ENCODE measurements at regions not wholly inside any gene's neighbourhood (a gene's known extent, or its start where the extent isn't known, plus 50 kb on each side); places are given as distances from the start of the nearest gene placed in this dataset.
"Not testable (repeated sequence)": the region's sequence is repeated elsewhere in the genome, so short reads cannot be mapped to it uniquely, and the experiment has no call there.

- DNase-seq (ENCODE audit: low spot score) = no peak
Measured at GRCh38 chr2:167582619-167583018, 664.8 kb downstream of the STK39 start.

DNA sequence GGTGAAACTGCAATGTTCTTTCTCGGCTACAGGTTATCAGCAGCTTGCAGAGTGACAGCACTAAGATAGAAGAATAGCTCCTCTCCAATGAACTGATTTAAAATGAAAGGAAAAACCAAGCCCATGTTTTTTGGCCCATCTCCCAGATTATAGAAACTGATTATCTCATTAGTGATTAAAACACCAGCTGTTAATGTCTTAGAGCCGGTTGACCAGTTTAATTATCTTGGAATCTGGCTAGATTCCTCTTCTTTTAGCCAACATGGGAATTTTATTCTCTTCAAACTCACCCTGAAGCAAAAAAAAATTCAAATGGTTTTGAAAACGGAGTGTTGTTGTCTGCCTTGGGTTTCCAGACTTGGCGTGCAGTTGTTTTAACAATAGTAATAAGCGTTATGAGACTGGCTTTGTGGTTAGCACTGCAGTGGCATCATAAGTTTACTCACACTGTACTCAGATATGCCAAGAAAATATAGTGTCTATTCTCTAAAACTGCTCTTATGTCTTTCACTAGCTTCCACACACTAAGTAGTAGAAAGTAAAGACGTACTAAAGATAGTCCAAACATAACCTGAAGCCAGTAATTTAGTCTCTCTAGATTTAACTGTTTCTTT lies 665.3 kb downstream of the STK39 start:
- no peak for DNase-seq (ENCODE audit: low spot score)

- DNase-seq (ENCODE audit: low spot score) = no peak
Measured at GRCh38 chr2:167579826-167580225, 667.6 kb downstream of the STK39 start.

DNA sequence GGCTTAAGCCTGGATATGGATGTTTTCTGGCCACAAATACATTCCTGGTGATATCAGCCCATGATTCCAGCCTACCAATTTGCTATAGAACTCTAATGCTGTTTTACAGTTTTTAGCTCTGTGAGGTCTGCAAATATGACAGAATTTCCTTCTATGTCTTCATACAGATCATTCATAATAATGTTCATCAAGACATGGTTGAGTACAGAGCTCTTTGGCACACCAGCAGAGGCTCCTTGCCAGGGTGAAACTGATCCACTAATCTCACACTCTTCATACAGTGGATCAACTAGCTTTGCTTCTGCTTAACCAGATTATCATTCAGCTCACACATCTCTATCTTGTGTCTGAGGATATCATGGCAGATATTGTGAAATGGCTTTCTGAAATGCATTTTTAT lies 672.1 kb downstream of the STK39 start:
- no peak for DNase-seq (ENCODE audit: low spot score)

DNA sequence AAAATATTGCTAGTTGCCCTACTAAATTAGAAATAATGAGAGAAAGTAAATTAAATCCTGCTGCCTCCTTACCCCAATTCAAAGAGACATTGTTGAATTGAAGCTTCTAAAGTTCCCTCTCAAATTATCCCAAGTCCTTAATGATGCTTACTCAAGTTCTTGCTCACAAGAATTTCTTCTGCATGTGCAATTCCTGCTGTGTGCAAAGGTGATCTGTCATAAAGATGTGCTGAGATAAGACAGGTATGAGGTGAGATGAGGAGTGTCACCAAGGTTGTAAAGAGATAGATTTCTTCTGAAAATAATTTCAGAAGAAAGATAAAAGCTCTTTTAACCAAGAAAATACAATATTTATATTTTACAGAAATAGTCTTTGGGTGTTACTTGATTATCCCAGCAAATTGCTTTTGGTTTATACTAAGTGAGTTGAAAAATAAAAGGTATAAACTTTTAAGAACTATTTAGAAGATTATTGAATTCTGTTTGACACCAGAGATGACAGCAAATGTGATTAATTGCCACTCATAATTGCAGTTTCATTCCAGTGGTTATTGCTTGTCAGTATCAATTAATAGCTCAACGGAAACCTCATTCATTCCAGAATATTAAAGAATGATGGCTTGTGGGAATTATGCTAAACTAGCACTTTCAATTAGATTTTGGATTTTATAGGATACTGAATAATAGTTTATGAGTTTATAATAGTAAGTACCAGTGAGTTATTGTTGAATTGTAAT lies 674.3 kb downstream of the STK39 start:
- DNase-seq (ENCODE audit: low spot score) = no peak

- no peak for DNase-seq (ENCODE audit: low spot score)
Measured at GRCh38 chr2:167570370-167570769, 677.0 kb downstream of the STK39 start.

- DNase-seq (ENCODE audit: low spot score) = not testable (repeated sequence)
Measured at GRCh38 chr2:167563885-167564619, 675.8 kb downstream of the XIRP2 start.

DNA sequence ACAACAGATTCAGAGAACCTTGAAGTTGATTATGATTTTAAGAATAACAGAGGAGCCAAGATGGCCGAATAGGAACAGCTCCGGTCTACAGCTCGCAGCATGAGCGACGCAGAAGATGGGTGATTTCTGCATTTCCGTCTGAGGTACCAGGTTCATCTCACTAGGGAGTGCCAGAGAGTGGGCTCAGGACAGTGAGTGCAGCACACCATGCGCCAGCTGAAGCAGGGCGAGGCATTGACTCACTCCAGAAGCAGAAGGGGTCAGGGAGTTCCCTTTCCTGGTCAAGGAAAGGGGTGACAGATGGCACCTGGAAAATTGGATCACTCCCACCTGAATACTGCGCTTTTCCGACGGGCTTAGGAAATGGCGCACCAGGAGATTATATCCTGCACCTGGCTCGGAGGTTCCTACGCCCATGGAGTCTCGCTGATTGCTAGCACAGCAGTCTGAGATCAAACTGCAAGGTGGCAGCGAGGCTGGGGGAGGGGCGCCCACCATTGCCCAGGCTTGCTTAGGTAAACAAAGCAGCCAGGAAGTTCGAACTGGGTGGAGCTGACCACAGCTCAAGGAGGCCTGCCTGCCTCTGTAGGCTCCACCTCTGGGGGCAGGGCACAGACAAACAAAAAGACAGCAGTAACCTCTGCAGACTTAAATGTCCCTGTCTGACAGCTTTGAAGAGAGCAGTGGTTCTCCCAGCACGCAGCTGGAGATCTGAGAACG lies 670.2 kb downstream of the XIRP2 start:
- not testable (repeated sequence) for DNase-seq (ENCODE audit: low spot score)

DNA sequence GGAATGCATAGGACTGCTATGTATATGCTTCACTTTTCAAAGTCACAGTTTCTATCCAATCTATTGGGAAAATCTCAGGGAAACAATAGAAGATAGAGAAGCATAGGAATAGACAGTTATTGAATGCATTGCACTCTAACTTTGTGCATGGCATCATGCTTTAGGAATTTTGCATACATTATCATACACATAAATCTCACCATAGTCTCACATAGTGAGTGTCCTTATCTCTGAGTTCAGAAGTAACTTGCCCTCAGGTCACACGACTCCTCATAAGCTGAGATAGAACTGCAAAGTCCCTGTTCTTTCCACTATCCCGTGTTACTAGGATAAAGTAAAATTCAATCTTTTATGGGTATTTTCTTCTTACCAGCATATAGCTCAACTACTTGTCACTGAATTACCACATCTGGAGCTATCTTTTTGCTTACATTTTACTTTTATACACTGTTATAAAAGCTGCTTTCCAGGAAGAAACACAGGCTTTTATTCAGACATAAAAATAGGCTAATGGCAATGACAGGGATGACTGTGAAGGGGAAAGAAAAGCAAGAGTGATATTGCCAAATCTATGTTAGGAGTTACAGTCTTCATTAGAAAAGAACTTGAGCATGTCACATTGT lies 666.9 kb downstream of the XIRP2 start:
- no peak for DNase-seq (ENCODE audit: low spot score)

DNA sequence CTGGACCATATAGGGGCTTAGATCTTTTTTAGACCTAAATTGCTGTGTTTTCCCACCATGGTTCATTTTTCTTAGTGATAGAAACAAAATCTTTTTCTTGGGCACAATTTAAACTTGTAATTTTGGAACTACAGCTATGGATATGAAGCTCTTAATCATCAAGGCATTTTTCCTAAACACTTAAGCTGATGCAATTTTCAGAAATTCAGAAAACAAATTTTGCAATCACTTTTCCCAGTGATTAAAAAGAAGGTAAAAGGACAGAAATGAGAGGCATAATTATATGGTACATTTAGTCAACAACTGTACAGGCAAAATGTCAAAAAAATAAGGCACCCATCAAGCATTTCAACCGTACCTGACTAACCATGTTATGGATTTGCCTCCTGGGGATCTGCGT lies 665.4 kb downstream of the XIRP2 start:
- no peak for DNase-seq (ENCODE audit: low spot score)

GRCh38 chr2:167551416-167551815 lies 663.1 kb downstream of the XIRP2 start:
- DNase-seq (ENCODE audit: low spot score) = no peak

GRCh38 chr2:167550448-167550847 lies 662.2 kb downstream of the XIRP2 start:
- DNase-seq (ENCODE audit: low spot score) = peak; percentile 1

GRCh38 chr2:167548396-167548795 lies 660.1 kb downstream of the XIRP2 start:
- DNase-seq (ENCODE audit: low spot score) = no peak

DNA sequence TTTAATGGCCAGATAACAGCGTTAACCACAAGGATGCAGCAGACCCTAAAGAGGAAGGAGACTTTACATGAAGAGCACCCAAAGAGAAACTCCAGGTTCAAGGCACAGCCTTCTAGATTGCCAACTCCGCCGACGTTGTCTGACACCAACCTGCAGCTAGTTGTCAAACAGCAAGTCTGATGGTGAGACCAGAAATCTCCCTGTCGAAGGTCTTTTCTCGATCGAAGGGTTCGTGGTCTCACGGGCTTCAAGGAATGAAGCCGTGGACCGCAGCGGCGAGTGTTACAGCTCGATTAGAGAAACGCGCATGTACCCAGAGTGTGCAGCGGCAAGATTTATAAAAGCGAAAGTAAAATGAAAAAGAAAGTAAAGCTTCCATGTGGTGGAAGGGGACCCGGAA lies 656.3 kb downstream of the XIRP2 start:
- DNase-seq (ENCODE audit: low spot score) = no peak

- DNase-seq (ENCODE audit: low spot score) = no peak
Measured at GRCh38 chr2:167543721-167544120, 655.4 kb downstream of the XIRP2 start.

- no peak for DNase-seq (ENCODE audit: low spot score)
Measured at GRCh38 chr2:167537743-167538142, 649.5 kb downstream of the XIRP2 start.

- no peak for DNase-seq (ENCODE audit: low spot score)
Measured at GRCh38 chr2:167534443-167534842, 646.2 kb downstream of the XIRP2 start.

GRCh38 chr2:167524786-167525185 lies 636.5 kb downstream of the XIRP2 start:
- no peak for DNase-seq (ENCODE audit: low spot score)

DNA sequence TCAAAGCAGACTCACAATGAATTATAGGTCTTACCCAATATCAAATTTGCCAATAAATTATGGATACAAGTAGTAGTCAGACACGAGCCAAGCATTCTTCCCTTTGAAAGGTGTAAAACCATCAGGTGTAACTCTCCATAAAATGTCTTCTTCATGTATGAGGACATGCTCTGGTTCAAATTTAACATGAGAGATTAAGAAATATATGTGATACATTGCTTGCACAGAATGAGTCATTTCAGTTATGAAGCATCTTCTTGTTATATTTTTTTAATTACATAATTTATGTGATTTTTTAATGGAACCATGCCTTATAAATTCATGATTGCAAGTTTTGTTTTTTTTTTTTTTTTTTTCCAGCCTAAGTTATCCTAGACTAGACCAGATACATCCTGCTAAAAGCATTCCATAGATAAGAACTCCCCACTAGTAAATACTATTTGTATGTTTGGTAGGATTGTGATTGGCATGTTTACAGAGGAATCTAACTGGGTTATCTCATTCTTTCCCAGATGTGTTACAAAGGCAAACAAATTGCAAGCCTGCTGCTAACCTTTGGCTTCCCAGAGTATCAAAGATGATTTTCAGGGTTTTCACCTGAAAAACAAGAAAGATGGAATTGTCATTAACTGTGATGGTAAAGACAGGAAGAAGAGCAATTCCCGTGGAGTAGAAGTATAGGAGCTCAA lies 621.9 kb downstream of the XIRP2 start:
- DNase-seq (ENCODE audit: low spot score) = no peak

DNA sequence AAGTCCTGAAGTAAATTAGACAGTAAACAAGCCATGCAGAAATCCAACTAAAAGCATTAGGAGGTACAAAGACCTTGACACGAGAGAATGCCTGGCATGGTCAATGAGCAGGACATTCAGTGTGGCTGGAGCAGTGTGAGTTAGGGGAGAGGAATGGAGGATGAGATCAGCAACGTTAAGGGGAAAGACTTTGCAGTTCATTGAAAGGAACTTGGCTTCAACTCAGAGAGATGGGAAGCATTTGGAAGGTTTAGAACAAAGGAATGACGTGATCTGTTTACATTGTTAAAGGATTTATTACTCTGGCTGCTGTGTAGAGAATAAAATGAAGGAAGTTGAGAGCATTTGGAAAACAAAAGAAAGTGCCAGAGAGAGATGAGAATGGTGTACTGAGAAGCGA lies 621.3 kb downstream of the XIRP2 start:
- DNase-seq (ENCODE audit: low spot score) = no peak

DNA sequence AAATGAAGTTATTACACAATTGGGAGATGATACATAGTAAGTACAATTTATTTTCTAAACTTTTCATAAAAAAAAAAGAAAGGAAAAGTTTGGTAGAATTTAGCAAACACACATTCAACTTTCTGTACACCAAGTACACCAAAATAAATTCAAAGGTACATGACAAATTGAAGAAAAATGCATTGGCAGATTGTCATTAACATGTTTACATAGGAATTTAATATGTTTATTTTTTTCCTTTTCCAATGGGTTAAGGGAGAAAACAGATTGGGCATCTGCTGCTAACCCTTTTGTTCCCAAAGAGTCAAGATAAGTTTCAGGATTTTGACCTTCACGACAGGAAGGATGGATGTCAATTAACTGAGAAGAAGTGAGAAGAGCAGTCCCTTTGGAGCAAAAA lies 620.4 kb downstream of the XIRP2 start:
- no peak for DNase-seq (ENCODE audit: low spot score)

DNA sequence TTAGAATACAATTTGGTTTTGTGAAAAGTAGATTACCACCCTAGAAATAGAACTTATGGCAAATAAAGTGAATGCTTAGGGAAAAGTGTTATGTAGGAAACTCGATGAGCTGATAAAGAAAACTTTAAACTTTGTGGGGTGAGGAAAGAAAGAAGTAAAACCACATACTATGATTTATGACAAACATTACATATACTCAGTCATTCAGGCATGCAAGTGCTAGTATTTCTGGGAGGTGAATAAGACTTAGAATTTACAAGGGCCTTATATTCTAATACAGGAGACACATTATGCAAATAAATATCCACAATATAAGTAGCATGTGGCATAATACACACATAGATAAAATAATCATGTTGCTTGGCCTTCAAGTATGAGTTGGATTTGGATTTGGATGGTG lies 618.1 kb downstream of the XIRP2 start:
- no peak for DNase-seq (ENCODE audit: low spot score)

Measured in germinal center (tissue), 1 donor.